Upper lobe of right lung (tissue), 1 donor: ENCODE measurements at regions not wholly inside any gene's neighbourhood (a gene's known extent, or its start where the extent isn't known, plus 50 kb on each side); places are given as distances from the start of the nearest gene placed in this dataset.

ENCODE experiments used
- ATAC-seq: fragments of 200-7000 bp; cut with Tn5 transposase; one replicate; pipeline ENCODE4 v1.9.1; 2020; ENCODE audit warnings: mild to moderate bottlenecking, moderate library complexity
- DNase-seq: peaks from one replicate; pipeline ENCODE4 v3.0.0-alpha.2; 2020
- H3K27ac ChIP-seq: fragments of 200-600 bp; one replicate; pipeline ENCODE4 v1.8.0; 2022
- H3K27me3 ChIP-seq: fragments of 200-600 bp; one replicate; pipeline ENCODE4 v1.8.0; 2022; ENCODE audit warnings: mild to moderate bottlenecking
- H3K36me3 ChIP-seq: fragments of 200-600 bp; one replicate; pipeline ENCODE4 v1.8.0; 2022
- H3K4me1 ChIP-seq: fragments of 200-600 bp; one replicate; pipeline ENCODE4 v1.8.0; 2022
- H3K4me3 ChIP-seq: fragments of 200-600 bp; one replicate; pipeline ENCODE4 v1.8.0; 2022; ENCODE audit warnings: mild to moderate bottlenecking
- H3K9me3 ChIP-seq: fragments of 200-600 bp; one replicate; pipeline ENCODE4 v1.8.0; 2022
- intact Hi-C: fragments of 100-400 bp; cut with DNase I; formaldehyde crosslinking; loops from one replicate; pipeline ENCODE4 v1.11.0; 2022
- TF ChIP-seq, protein P1 (sequence below): fragments of 200-600 bp; IDR thresholded peaks from one replicate; pipeline ENCODE4 v1.8.0; 2022; ENCODE audit warnings: antibody characterized with exemption
- donor health status: DM: no; HTN: yes; CAD: no; lungs with severe emphysema.

DNA sequence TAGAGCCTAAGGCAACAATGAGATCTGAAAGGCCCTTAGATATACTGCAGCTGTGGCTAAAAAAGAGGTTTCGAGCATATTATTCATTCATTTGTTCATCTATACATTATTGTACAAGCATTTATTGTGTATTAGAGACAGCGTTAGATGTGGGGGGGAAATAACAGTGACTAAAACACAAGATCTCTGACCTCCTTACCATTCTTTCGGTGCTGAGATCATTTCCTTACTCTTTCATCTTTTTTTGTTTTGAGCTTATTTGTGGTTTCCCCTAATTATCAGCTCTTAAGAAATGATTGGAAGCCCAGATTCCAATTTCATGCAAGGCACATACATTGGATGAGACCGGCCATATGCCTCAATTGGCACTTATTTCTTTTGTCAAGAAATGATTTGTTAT lies 113.2 kb downstream of the SEC61B start:
- Histone ChIP-seq H3K9me3 (no peaks in the 10 kb centered on the region), H3K27ac (no peak overlapping the region), H3K4me1 (no peaks in the 10 kb centered on the region), H3K27me3 (no peaks in the 10 kb centered on the region), H3K36me3 (no peaks in the 10 kb centered on the region), H3K4me3 (no peak overlapping the region)
- no peak for ATAC-seq
- TF ChIP-seq, protein P1, sequence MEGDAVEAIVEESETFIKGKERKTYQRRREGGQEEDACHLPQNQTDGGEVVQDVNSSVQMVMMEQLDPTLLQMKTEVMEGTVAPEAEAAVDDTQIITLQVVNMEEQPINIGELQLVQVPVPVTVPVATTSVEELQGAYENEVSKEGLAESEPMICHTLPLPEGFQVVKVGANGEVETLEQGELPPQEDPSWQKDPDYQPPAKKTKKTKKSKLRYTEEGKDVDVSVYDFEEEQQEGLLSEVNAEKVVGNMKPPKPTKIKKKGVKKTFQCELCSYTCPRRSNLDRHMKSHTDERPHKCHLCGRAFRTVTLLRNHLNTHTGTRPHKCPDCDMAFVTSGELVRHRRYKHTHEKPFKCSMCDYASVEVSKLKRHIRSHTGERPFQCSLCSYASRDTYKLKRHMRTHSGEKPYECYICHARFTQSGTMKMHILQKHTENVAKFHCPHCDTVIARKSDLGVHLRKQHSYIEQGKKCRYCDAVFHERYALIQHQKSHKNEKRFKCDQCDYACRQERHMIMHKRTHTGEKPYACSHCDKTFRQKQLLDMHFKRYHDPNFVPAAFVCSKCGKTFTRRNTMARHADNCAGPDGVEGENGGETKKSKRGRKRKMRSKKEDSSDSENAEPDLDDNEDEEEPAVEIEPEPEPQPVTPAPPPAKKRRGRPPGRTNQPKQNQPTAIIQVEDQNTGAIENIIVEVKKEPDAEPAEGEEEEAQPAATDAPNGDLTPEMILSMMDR: no peak
- DNase-seq: no peak
- intact Hi-C loops: no loop called here

DNA sequence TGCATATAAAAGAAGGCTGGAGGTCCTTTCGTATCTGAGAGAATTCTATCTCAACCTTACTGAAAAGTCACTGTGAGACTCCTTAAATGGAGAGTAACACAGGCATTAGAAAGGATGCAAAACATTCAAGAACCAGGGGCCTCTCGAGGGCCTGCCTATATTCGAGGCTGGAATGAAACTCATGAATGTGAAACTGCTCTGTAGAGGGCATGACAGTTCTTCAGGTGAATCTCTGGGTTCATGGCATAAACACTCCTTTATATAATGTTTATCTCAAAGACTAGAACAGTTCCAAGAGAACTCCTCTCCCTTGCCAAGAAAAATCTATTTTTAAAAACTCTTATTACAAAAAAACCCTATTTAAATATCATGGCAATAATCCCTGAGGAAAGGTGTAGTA lies 113.9 kb downstream of the SEC61B start:
- DNase-seq (no peak), ATAC-seq (no peak)
- intact Hi-C loops: no loop called here
- H3K27me3 ChIP-seq: no peaks in the 10 kb centered on the region
- no peaks in the 10 kb centered on the region for H3K9me3 ChIP-seq
- H3K27ac ChIP-seq: no peak overlapping the region
- TF ChIP-seq, protein P1: no peak
- H3K36me3 ChIP-seq: no peaks in the 10 kb centered on the region
- no peaks in the 10 kb centered on the region for H3K4me1 ChIP-seq
- H3K4me3 ChIP-seq: no peak overlapping the region

DNA sequence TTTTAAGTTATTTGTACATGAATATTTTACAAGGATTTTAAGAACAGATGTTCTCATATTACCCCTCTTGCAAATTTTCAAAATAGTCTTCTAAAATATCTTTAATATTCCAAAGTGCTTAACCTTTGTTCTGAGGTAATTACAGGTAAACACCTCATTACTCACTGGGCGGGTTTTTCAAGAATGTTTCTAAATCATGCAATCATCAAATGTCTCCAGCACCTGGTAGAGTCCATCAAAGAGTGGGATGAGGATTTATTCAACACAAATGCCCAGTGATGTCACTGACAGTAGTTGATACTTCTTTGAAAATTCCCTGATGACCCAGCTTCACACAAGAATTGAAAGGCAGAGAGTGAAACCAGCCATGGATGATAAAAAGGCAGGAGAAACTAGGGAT lies 114.4 kb downstream of the SEC61B start:
- intact Hi-C loops: no loop called here
- no peak for DNase-seq
- no peak for ATAC-seq
- no peaks in the 10 kb centered on the region for H3K4me1 ChIP-seq
- no peak overlapping the region for H3K27ac ChIP-seq
- H3K27me3 ChIP-seq: no peaks in the 10 kb centered on the region
- TF ChIP-seq, protein P1: no peak
- no peaks in the 10 kb centered on the region for H3K9me3 ChIP-seq
- H3K4me3 ChIP-seq: no peak overlapping the region
- no peaks in the 10 kb centered on the region for H3K36me3 ChIP-seq

GRCh38 chr9:99340281-99340680 lies 118.2 kb downstream of the SEC61B start:
- Histone ChIP-seq H3K36me3 (no peaks in the 10 kb centered on the region), H3K4me3 (no peak overlapping the region), H3K27me3 (no peaks in the 10 kb centered on the region), H3K27ac (no peak overlapping the region), H3K9me3 (no peaks in the 10 kb centered on the region), H3K4me1 (no peaks in the 10 kb centered on the region)
- TF ChIP-seq, protein P1: no peak
- ATAC-seq (no peak), DNase-seq (no peak)
- intact Hi-C loops: no loop called here

- no peaks in the 10 kb centered on the region for H3K4me1 ChIP-seq
Observed at GRCh38 chr9:99341686-99342085, 119.6 kb downstream of the SEC61B start.

GRCh38 chr9:99345451-99345850 lies 123.4 kb downstream of the SEC61B start:
- Histone ChIP-seq H3K4me1 (no peaks in the 10 kb centered on the region), H3K36me3 (no peaks in the 10 kb centered on the region), H3K9me3 (no peaks in the 10 kb centered on the region), H3K27ac (no peak overlapping the region), H3K27me3 (no peaks in the 10 kb centered on the region), H3K4me3 (no peak overlapping the region)
- ATAC-seq: no peak
- no peak for DNase-seq
- TF ChIP-seq, protein P1: no peak
- intact Hi-C loops: no loop called here

More at GRCh38 chr9:99341686-99342085, 119.6 kb downstream of the SEC61B start:
- Histone ChIP-seq H3K27ac (no peak overlapping the region), H3K27me3 (no peaks in the 10 kb centered on the region), H3K36me3 (no peaks in the 10 kb centered on the region), H3K4me3 (no peak overlapping the region), H3K9me3 (no peaks in the 10 kb centered on the region)
- intact Hi-C loops: no loop called here
- ATAC-seq (no peak), DNase-seq (no peak)
- TF ChIP-seq, protein P1: no peak
